ENCODE measurements at regions not wholly inside any gene's neighbourhood (a gene's known extent, or its start where the extent isn't known, plus 50 kb on each side); places are given as distances from the start of the nearest gene placed in this dataset.

GRCh38 chr13:58134012-58134411 lies 502.5 kb downstream of the PCDH17 start:
- TF ChIP-seq, protein P1, sequence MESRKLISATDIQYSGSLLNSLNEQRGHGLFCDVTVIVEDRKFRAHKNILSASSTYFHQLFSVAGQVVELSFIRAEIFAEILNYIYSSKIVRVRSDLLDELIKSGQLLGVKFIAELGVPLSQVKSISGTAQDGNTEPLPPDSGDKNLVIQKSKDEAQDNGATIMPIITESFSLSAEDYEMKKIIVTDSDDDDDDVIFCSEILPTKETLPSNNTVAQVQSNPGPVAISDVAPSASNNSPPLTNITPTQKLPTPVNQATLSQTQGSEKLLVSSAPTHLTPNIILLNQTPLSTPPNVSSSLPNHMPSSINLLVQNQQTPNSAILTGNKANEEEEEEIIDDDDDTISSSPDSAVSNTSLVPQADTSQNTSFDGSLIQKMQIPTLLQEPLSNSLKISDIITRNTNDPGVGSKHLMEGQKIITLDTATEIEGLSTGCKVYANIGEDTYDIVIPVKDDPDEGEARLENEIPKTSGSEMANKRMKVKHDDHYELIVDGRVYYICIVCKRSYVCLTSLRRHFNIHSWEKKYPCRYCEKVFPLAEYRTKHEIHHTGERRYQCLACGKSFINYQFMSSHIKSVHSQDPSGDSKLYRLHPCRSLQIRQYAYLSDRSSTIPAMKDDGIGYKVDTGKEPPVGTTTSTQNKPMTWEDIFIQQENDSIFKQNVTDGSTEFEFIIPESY (IDR thresholded peaks at IDR 0.05), result no peak
- TF ChIP-seq HNF4G (IDR thresholded peaks at IDR 0.05) (no peak), EGR1 (IDR thresholded peaks at IDR 0.05; ENCODE audit: low read depth in 2 of 2) (no peak), MAX (IDR thresholded peaks at IDR 0.05) (no peak), TAF1 (conservative IDR thresholded peaks at IDR 0.05) (no peak)
- Histone ChIP-seq H3K36me3 (ENCODE audit: control insufficient read depth in 4 of 4, insufficient read depth in 3 of 4, low read depth in 1 of 4, low read length in 3 of 4) (no peaks in the 10 kb centered on the region), H3K9me3 (ENCODE audit: control insufficient read depth in 4 of 4, low read length in 3 of 4) (peaks cover 0 to 2% (median under 1%) of the 10 kb centered on the region in 4 donors), H3K4me3 (ENCODE audit: low read depth in 1 of 3, low read length in 3 of 3) (no peak overlapping the region), H3K9ac (ENCODE audit: low read depth in 1 of 2, low read length in 2 of 2) (no peak overlapping the region), H3K27me3 (ENCODE audit: control insufficient read depth in 4 of 4, insufficient read depth in 4 of 4, low read length in 3 of 4) (no peaks in the 10 kb centered on the region), H3K4me1 (ENCODE audit: control insufficient read depth in 4 of 4, insufficient read depth in 4 of 4, low read length in 3 of 4) (no peaks in the 10 kb centered on the region), H3K27ac (ENCODE audit: low read depth in 1 of 2, low read length in 2 of 2) (no peak overlapping the region)
- DNase-seq (ENCODE audit: low spot score), result no peak
- WGBS, result 75% methylated on average over 3 of the region's 3 CpGs

DNA sequence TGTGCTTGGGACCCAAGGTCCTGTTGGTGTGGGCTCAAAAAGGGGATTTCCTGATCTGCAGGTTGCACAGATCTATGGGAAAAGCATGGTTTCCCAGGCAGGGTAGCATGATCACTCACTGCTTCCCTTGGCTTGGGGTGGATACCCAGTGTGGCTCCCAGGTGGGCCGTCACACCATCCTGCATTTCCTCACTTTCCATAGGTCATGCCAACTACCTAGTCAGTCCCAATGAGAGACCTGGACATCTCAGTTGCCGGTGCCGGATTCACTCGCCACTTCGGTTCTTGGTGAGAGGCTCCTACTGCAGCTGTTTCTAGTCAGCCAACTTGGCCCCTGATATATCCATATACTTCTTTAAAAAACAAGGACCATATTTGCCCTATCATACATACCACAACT lies 503.0 kb downstream of the PCDH17 start:
- no peaks in the 10 kb centered on the region for H3K4me1 ChIP-seq (ENCODE audit: control insufficient read depth in 4 of 4, insufficient read depth in 4 of 4, low read length in 3 of 4)
- H3K27me3 ChIP-seq (ENCODE audit: control insufficient read depth in 4 of 4, insufficient read depth in 4 of 4, low read length in 3 of 4), result no peaks in the 10 kb centered on the region
- TF ChIP-seq, protein P2, sequence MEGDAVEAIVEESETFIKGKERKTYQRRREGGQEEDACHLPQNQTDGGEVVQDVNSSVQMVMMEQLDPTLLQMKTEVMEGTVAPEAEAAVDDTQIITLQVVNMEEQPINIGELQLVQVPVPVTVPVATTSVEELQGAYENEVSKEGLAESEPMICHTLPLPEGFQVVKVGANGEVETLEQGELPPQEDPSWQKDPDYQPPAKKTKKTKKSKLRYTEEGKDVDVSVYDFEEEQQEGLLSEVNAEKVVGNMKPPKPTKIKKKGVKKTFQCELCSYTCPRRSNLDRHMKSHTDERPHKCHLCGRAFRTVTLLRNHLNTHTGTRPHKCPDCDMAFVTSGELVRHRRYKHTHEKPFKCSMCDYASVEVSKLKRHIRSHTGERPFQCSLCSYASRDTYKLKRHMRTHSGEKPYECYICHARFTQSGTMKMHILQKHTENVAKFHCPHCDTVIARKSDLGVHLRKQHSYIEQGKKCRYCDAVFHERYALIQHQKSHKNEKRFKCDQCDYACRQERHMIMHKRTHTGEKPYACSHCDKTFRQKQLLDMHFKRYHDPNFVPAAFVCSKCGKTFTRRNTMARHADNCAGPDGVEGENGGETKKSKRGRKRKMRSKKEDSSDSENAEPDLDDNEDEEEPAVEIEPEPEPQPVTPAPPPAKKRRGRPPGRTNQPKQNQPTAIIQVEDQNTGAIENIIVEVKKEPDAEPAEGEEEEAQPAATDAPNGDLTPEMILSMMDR (IDR thresholded peaks at IDR 0.05; ENCODE audit: low read depth, low read length, missing input control), result no peak
- TF ChIP-seq HNF4A (conservative IDR thresholded peaks at IDR 0.05) (no peak), TAF1 (conservative IDR thresholded peaks at IDR 0.05) (no peak), RAD21 (IDR thresholded peaks at IDR 0.05) (no peak), FOXA1 (IDR thresholded peaks at IDR 0.05) (no peak), JUND (IDR thresholded peaks at IDR 0.05) (no peak), YY1 (IDR thresholded peaks at IDR 0.05) (no peak), MAX (IDR thresholded peaks at IDR 0.05) (no peak), EGR1 (IDR thresholded peaks at IDR 0.05; ENCODE audit: low read depth in 2 of 2) (no peak)
- TF ChIP-seq, protein P3, sequence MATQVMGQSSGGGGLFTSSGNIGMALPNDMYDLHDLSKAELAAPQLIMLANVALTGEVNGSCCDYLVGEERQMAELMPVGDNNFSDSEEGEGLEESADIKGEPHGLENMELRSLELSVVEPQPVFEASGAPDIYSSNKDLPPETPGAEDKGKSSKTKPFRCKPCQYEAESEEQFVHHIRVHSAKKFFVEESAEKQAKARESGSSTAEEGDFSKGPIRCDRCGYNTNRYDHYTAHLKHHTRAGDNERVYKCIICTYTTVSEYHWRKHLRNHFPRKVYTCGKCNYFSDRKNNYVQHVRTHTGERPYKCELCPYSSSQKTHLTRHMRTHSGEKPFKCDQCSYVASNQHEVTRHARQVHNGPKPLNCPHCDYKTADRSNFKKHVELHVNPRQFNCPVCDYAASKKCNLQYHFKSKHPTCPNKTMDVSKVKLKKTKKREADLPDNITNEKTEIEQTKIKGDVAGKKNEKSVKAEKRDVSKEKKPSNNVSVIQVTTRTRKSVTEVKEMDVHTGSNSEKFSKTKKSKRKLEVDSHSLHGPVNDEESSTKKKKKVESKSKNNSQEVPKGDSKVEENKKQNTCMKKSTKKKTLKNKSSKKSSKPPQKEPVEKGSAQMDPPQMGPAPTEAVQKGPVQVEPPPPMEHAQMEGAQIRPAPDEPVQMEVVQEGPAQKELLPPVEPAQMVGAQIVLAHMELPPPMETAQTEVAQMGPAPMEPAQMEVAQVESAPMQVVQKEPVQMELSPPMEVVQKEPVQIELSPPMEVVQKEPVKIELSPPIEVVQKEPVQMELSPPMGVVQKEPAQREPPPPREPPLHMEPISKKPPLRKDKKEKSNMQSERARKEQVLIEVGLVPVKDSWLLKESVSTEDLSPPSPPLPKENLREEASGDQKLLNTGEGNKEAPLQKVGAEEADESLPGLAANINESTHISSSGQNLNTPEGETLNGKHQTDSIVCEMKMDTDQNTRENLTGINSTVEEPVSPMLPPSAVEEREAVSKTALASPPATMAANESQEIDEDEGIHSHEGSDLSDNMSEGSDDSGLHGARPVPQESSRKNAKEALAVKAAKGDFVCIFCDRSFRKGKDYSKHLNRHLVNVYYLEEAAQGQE (IDR thresholded peaks at IDR 0.05), result no peak
- no peak overlapping the region for H3K27ac ChIP-seq (ENCODE audit: low read depth in 1 of 2, low read length in 2 of 2)
- no peak overlapping the region for H3K9ac ChIP-seq (ENCODE audit: low read depth in 1 of 2, low read length in 2 of 2)
- no peak for DNase-seq (ENCODE audit: low spot score)
- no peak overlapping the region for H3K4me3 ChIP-seq (ENCODE audit: low read depth in 1 of 3, low read length in 3 of 3)
- H3K9me3 ChIP-seq (ENCODE audit: control insufficient read depth in 4 of 4, low read length in 3 of 4), result peaks cover 0 to 2% (median under 1%) of the 10 kb centered on the region in 4 donors
- H3K36me3 ChIP-seq (ENCODE audit: control insufficient read depth in 4 of 4, insufficient read depth in 3 of 4, low read depth in 1 of 4, low read length in 3 of 4), result no peaks in the 10 kb centered on the region
- 91% methylated on average over 5 of the region's 5 CpGs for WGBS
